T-helper 2 cell treated with Interferon-gamma antibody and Interleukin-4, amounts not matched to agents 5 μg/mL and 100 μg/mL, for 36 hours (primary cell): ENCODE measurements at regions not wholly inside any gene's neighbourhood (a gene's known extent, or its start where the extent isn't known, plus 50 kb on each side); places are given as distances from the start of the nearest gene placed in this dataset.
"Not testable (repeated sequence)": the region's sequence is repeated elsewhere in the genome, so short reads cannot be mapped to it uniquely, and the experiment has no call there.

ENCODE experiments used
- DNase-seq: peaks from one replicate; pipeline ENCODE4 v3.0.0; 2021; ENCODE audit warnings: low spot score
- H3K27ac Mint-ChIP-seq: one replicate; pipeline ENCODE4 v1.8.0; 2021; ENCODE audit warnings: mild to moderate bottlenecking, mixed read lengths
- H3K27me3 Mint-ChIP-seq: one replicate; pipeline ENCODE4 v1.8.0; 2021; ENCODE audit warnings: low read depth, mixed read lengths
- H3K36me3 Mint-ChIP-seq: one replicate; pipeline ENCODE4 v1.8.0; 2021; ENCODE audit warnings: low read depth, mixed read lengths
- H3K4me1 Mint-ChIP-seq: one replicate; pipeline ENCODE4 v1.8.0; 2021; ENCODE audit warnings: low read depth, mixed read lengths
- H3K4me3 Mint-ChIP-seq: one replicate; pipeline ENCODE4 v1.8.0; 2022; ENCODE audit warnings: mild to moderate bottlenecking, moderate library complexity, mixed read lengths
- H3K9me3 Mint-ChIP-seq: one replicate; pipeline ENCODE4 v1.8.0; 2021; ENCODE audit warnings: mixed read lengths

- Mint-ChIP-seq H3K4me3 (no peak overlapping the region), H3K4me1 (no peaks in the 10 kb centered on the region), H3K27me3 (no peaks in the 10 kb centered on the region), H3K36me3 (no peaks in the 10 kb centered on the region), H3K9me3 (no peaks in the 10 kb centered on the region), H3K27ac (no peak overlapping the region)
- no peak for DNase-seq
Observed at GRCh38 chr18:34531110-34531509, 179.0 kb upstream of the DTNA start.

DNA sequence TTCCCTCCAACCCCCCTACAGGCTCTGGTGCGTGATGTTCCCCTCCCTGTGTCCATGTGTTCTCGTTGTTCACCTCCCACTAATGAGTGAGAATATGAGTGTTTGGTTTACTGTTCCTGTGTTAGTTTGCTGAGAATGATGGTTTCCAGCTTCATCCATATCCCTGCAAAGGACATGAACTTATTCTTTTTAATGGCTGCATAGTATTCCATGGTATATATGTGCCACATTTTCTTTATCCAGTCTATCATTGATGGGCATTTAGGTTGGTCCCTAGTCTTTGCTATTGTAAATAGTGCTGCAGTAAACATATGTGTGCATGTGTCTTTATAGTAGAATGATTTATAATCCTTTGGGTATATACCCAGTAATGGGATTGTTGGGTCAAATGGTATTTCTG, 175.5 kb upstream of the DTNA start:
- not testable (repeated sequence) for H3K9me3 Mint-ChIP-seq, DNase-seq, H3K4me1 Mint-ChIP-seq, H3K36me3 Mint-ChIP-seq, H3K4me3 Mint-ChIP-seq, H3K27ac Mint-ChIP-seq, H3K27me3 Mint-ChIP-seq

DNA sequence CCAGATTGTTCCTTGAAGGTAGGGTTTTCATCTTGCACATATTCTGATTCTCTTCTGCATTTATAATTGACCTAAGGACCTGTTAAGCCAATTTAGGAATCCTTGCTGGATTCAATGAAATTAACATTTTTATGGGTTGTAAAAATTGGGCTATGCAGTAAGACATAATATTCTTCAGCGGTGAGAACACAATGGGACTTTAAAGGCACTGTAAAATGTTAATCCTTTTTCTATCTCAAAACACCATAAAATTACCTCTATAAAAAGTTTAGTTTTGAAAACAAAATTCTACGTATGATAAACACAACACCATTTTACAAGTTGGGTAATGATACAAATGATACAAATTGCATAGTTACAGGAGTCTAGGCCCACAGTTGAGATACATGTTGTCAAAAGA, 169.2 kb upstream of the DTNA start:
- no peak overlapping the region for H3K4me3 Mint-ChIP-seq
- no peaks in the 10 kb centered on the region for H3K27me3 Mint-ChIP-seq
- H3K4me1 Mint-ChIP-seq: no peaks in the 10 kb centered on the region

GRCh38 chr18:34542625-34543024, 167.5 kb upstream of the DTNA start:
- no peak for DNase-seq
- Mint-ChIP-seq H3K27ac (no peak overlapping the region), H3K4me1 (no peaks in the 10 kb centered on the region), H3K27me3 (no peaks in the 10 kb centered on the region), H3K4me3 (no peak overlapping the region), H3K9me3 (no peaks in the 10 kb centered on the region), H3K36me3 (no peaks in the 10 kb centered on the region)

More for the DNA sequence above, 169.2 kb upstream of the DTNA start:
- Mint-ChIP-seq H3K36me3 (no peaks in the 10 kb centered on the region), H3K27ac (no peak overlapping the region), H3K9me3 (no peaks in the 10 kb centered on the region)
- DNase-seq: no peak

DNA sequence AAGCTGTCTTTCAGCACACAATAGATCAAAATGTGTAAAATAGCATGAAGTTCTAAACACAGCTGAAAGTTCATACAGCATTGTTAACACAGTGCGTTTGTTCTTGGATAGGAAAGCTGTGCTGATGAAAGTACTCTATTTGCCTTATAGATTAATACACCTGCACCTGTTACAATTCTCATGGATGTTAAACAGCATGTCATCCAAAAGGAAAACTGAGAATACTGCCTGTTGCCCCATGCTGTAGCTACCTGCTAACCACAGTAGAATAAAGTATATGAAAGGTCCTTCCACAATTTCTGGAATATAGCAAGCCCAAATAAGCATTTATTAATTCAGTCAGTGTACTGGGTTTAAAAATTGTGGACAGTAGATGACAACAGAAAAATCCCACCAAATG, 166.7 kb upstream of the DTNA start:
- Mint-ChIP-seq H3K9me3 (no peaks in the 10 kb centered on the region), H3K27ac (no peak overlapping the region), H3K36me3 (no peaks in the 10 kb centered on the region), H3K4me3 (no peak overlapping the region), H3K27me3 (no peaks in the 10 kb centered on the region), H3K4me1 (no peaks in the 10 kb centered on the region)
- DNase-seq: no peak

GRCh38 chr18:34543945-34544344, 166.2 kb upstream of the DTNA start:
- Mint-ChIP-seq H3K27ac (no peak overlapping the region), H3K36me3 (no peaks in the 10 kb centered on the region), H3K4me1 (no peaks in the 10 kb centered on the region), H3K4me3 (no peak overlapping the region), H3K27me3 (no peaks in the 10 kb centered on the region), H3K9me3 (no peaks in the 10 kb centered on the region)
- no peak for DNase-seq

- no peak for DNase-seq
- H3K9me3 Mint-ChIP-seq: no peaks in the 10 kb centered on the region
- H3K27ac Mint-ChIP-seq: no peak overlapping the region
- H3K4me3 Mint-ChIP-seq: no peak overlapping the region
- H3K4me1 Mint-ChIP-seq: no peaks in the 10 kb centered on the region
- H3K27me3 Mint-ChIP-seq: no peaks in the 10 kb centered on the region
- H3K36me3 Mint-ChIP-seq: no peaks in the 10 kb centered on the region
Observed at GRCh38 chr18:34544930-34545329, 165.2 kb upstream of the DTNA start.

DNA sequence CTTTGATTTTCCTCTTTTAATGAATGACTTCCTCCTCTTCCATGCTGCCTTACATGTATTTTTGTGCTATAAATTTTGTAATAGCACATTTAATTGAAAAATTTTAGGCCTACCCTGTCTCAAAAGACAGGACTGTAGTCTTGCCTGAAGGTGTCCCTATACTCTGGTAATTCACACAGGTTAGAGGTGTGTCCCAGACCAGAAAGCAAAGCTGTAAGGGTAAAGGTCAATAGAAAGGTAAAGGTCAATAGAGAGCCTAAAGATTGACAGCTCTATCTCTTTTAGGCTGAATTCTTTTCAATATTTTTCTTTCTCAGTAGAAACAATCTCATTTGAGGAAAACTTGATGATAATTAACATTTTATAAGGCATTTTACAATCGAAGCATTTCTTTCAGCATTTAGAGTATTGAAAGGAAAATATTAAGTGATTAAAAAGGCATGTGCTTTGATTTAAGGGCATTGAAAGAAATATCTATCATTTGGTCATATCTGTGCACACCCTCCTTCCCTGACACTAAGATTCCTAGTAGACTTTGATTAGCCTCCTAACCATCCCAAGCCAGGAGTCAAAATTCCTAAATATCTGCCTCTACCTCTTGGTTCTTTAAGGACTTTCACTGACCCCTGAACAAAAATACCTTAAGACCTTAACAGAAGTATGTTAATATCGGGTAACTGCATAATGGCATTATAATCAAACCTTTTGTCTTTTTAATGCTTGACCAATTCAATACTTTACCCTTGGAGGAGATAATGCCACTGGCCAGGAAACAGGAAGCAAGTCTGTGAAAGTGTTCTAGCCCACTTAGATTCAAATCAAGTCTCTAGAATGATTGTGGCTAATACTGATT, 161.8 kb upstream of the DTNA start:
- DNase-seq: no peak
- no peak overlapping the region for H3K27ac Mint-ChIP-seq
- no peak overlapping the region for H3K4me3 Mint-ChIP-seq
- H3K36me3 Mint-ChIP-seq: no peaks in the 10 kb centered on the region
- H3K4me1 Mint-ChIP-seq: no peaks in the 10 kb centered on the region
- H3K27me3 Mint-ChIP-seq: no peaks in the 10 kb centered on the region
- H3K9me3 Mint-ChIP-seq: no peaks in the 10 kb centered on the region

DNA sequence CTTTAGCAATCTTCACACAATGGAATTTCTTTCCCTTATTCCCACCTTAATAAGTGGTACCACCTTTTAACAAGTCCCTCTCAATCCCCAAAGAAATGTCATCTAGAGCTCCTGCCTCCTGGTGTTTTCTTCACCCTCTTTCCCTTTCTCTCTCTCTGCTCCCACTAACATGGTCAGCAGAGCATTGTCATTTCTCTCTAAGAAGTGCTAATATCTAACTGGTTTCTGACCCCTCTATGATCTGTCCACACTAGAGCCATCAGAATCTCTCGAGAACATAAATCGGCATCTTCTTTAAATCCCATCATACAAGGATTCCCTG, 161.2 kb upstream of the DTNA start:
- Mint-ChIP-seq H3K4me1 (no peaks in the 10 kb centered on the region), H3K9me3 (no peaks in the 10 kb centered on the region), H3K27ac (no peak overlapping the region), H3K36me3 (no peaks in the 10 kb centered on the region), H3K4me3 (no peak overlapping the region), H3K27me3 (no peaks in the 10 kb centered on the region)
- no peak for DNase-seq

GRCh38 chr18:34549367-34549766, 160.7 kb upstream of the DTNA start:
- no peaks in the 10 kb centered on the region for H3K27me3 Mint-ChIP-seq
- H3K9me3 Mint-ChIP-seq: no peaks in the 10 kb centered on the region
- H3K4me1 Mint-ChIP-seq: no peaks in the 10 kb centered on the region
- H3K27ac Mint-ChIP-seq: no peak overlapping the region
- H3K36me3 Mint-ChIP-seq: no peaks in the 10 kb centered on the region
- H3K4me3 Mint-ChIP-seq: no peak overlapping the region
- no peak for DNase-seq

DNA sequence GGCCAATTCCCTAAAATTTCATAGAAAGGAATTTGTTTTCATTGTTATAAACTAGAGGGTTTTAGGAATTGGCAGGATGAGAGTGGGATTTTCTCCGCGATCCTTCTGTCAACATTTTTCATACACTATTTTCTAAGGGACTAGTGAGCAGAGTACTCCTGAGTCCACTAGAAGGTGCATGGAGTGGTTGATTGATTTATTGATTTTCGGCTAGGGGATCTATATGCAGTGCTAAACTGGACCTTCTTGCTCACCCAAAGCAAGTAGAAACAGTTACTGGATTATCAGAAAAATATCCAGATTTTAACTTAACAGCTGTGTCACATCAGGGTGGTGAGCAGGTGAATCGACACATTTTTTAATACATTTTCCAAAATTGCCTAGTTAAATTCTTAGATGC, 159.9 kb upstream of the DTNA start:
- Mint-ChIP-seq H3K4me3 (no peak overlapping the region), H3K9me3 (no peaks in the 10 kb centered on the region), H3K27ac (no peak overlapping the region), H3K4me1 (no peaks in the 10 kb centered on the region), H3K36me3 (no peaks in the 10 kb centered on the region), H3K27me3 (no peaks in the 10 kb centered on the region)
- no peak for DNase-seq

GRCh38 chr18:34550902-34551301, 159.2 kb upstream of the DTNA start:
- no peak overlapping the region for H3K27ac Mint-ChIP-seq
- H3K4me1 Mint-ChIP-seq: no peaks in the 10 kb centered on the region
- no peaks in the 10 kb centered on the region for H3K36me3 Mint-ChIP-seq
- no peaks in the 10 kb centered on the region for H3K27me3 Mint-ChIP-seq
- DNase-seq: no peak
- no peak overlapping the region for H3K4me3 Mint-ChIP-seq
- no peaks in the 10 kb centered on the region for H3K9me3 Mint-ChIP-seq

DNA sequence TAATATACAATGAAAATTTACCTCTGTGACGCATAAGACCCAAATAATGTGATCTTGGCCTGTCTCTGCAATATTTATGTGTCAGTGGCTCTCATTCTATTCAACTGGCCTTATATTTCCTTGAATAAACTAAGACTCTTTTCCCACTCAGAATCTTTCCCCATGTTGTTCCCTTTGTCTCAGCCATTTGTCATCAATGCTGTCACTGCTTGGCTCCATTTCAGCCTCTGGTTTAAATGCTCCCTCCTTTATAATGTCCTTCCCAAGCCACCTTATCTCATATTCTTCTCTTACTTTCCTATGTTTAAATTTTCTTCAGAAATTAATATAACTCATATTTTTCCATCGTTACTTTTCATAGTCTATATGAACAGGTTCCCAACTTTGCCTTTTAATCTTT, 158.3 kb upstream of the DTNA start:
- Mint-ChIP-seq H3K27ac (no peak overlapping the region), H3K9me3 (no peaks in the 10 kb centered on the region), H3K4me1 (no peaks in the 10 kb centered on the region)

GRCh38 chr18:34562252-34562870, 147.7 kb upstream of the DTNA start:
- Mint-ChIP-seq H3K4me3 (no peak overlapping the region), H3K9me3 (peaks cover 13% of the 10 kb centered on the region), H3K4me1 (no peaks in the 10 kb centered on the region), H3K27me3 (no peaks in the 10 kb centered on the region), H3K27ac (no peak overlapping the region), H3K36me3 (no peaks in the 10 kb centered on the region)
- no peak for DNase-seq

More for the DNA sequence above, 158.3 kb upstream of the DTNA start:
- H3K36me3 Mint-ChIP-seq: no peaks in the 10 kb centered on the region
- no peak for DNase-seq
- H3K4me3 Mint-ChIP-seq: no peak overlapping the region
- no peaks in the 10 kb centered on the region for H3K27me3 Mint-ChIP-seq

- H3K27ac Mint-ChIP-seq: no peak overlapping the region
- no peaks in the 10 kb centered on the region for H3K27me3 Mint-ChIP-seq
- H3K36me3 Mint-ChIP-seq: no peaks in the 10 kb centered on the region
- no peaks in the 10 kb centered on the region for H3K4me1 Mint-ChIP-seq
- peaks cover 3% of the 10 kb centered on the region for H3K9me3 Mint-ChIP-seq
- no peak overlapping the region for H3K4me3 Mint-ChIP-seq
- DNase-seq: no peak
Observed at GRCh38 chr18:34567857-34568256, 142.2 kb upstream of the DTNA start.
